H1 (cell line): ENCODE measurements at regions not wholly inside any gene's neighbourhood (a gene's known extent, or its start where the extent isn't known, plus 50 kb on each side); places are given as distances from the start of the nearest gene placed in this dataset.

Source experiments
- CTCF ChIA-PET: fragments of 300-600 bp; sonication (Branson Sonifier 250); formaldehyde crosslinking; loops from one replicate; lab custom pipeline; 2021; ENCODE audit not compliant: partially characterized antibody; lab: Charles Lee
- POLR2A ChIA-PET: fragments of 300-600 bp; sonication (Branson Sonifier 250); formaldehyde crosslinking; loops from one replicate; lab custom pipeline; 2021; ENCODE audit warnings: inconsistent platforms; ENCODE audit not compliant: partially characterized antibody; lab: Charles Lee
- DNase-seq, 2 experiments: peaks; one replicate each; pipeline versions ENCODE4 v3.0.0 to v3.0.0-alpha.2; 2010 to 2022; ENCODE audit warnings: low spot score in 2 of 2, low read depth in 1 of 2, mixed read lengths in 1 of 2
- FAIRE-seq: peaks from 2 replicates; lab custom pipeline; 2011; peaks lifted over from hg19 to GRCh38; lab: Jason Lieb, UNC
- H2AFZ ChIP-seq: 2 replicates; pipeline ENCODE4 v1.8.1; 2012; ENCODE audit warnings: low read length, inconsistent platforms
- H2AK5ac ChIP-seq: 2 replicates; pipeline ENCODE4 v1.6.1; 2013; ENCODE audit warnings: low read depth, low read length
- H2BK120ac ChIP-seq: replicated peaks from 2 replicates; pipeline ENCODE3; 2013; ENCODE audit warnings: low read depth, low read length, inconsistent platforms
- H2BK12ac ChIP-seq: 2 replicates; pipeline ENCODE4 v1.6.1; 2013; ENCODE audit warnings: low read depth, low read length
- H2BK15ac ChIP-seq: 2 replicates; pipeline ENCODE4 v1.6.1; 2013; ENCODE audit warnings: low read length
- H2BK20ac ChIP-seq: 2 replicates; pipeline ENCODE4 v1.6.1; 2013; ENCODE audit warnings: low read length
- H2BK5ac ChIP-seq: 2 replicates; pipeline ENCODE4 v1.6.1; 2013; ENCODE audit warnings: low read depth, low read length
- H3K14ac ChIP-seq: 2 replicates; pipeline ENCODE4 v1.6.1; 2013; ENCODE audit warnings: inconsistent platforms; ENCODE audit not compliant: insufficient read length
- H3K18ac ChIP-seq: 2 replicates; pipeline ENCODE4 v1.6.1; 2013; ENCODE audit warnings: low read length; ENCODE audit errors: extremely low read depth
- H3K23ac ChIP-seq: 2 replicates; pipeline ENCODE4 v1.6.1; 2013; ENCODE audit warnings: inconsistent platforms; ENCODE audit not compliant: insufficient read length
- H3K23me2 ChIP-seq: 2 replicates; pipeline ENCODE4 v1.6.1; 2013; ENCODE audit warnings: low read depth, low read length
- H3K27ac ChIP-seq: 2 replicates; pipeline ENCODE4 v1.6.1; 2011; ENCODE audit warnings: low read depth, low read length, inconsistent platforms
- H3K27me3 ChIP-seq, 4 experiments: replicated peaks in 1 of 4; 1 replicate in 1 of 4; 2 replicates in 3 of 4; pipeline versions ENCODE4 v1.6.1 to v1.8.1; 2011 to 2013; ENCODE audit warnings: low read length in 3 of 4, mild to moderate bottlenecking in 3 of 4, inconsistent platforms in 2 of 4, mixed read lengths in 2 of 4, moderate library complexity in 1 of 4; ENCODE audit not compliant: control insufficient read depth in 3 of 4, insufficient read depth in 3 of 4; ENCODE audit errors: extremely low read depth in 1 of 4
- H3K36me3 ChIP-seq, 4 experiments: 2 replicates each; pipeline versions ENCODE4 v1.6.1 to v1.8.1; 2011 to 2013; ENCODE audit warnings: mild to moderate bottlenecking in 4 of 4, low read length in 3 of 4, moderate library complexity in 2 of 4, control low read depth in 1 of 4, inconsistent platforms in 1 of 4; ENCODE audit not compliant: insufficient read depth in 4 of 4, control insufficient read depth in 2 of 4
- H3K4ac ChIP-seq: replicated peaks from 2 replicates; pipeline ENCODE3; 2013; ENCODE audit warnings: low read length, low read depth, mixed read lengths, inconsistent platforms; ENCODE audit not compliant: insufficient read length
- H3K4me1 ChIP-seq, 4 experiments: replicated peaks in 1 of 4; 1 replicate in 1 of 4; 2 replicates in 3 of 4; pipeline versions ENCODE4 v1.6.1 to v1.8.1; 2011 to 2013; ENCODE audit warnings: low read length in 3 of 4, inconsistent platforms in 2 of 4, mixed read lengths in 1 of 4; ENCODE audit not compliant: insufficient read depth in 4 of 4, control insufficient read depth in 3 of 4
- H3K4me2 ChIP-seq, 2 experiments: 2 replicates each; pipeline versions ENCODE4 v1.6.1 to v1.8.1; 2011 to 2013; ENCODE audit warnings: low read depth in 2 of 2, low read length in 2 of 2, control low read depth in 1 of 2, inconsistent platforms in 1 of 2, mild to moderate bottlenecking in 1 of 2; ENCODE audit not compliant: insufficient read depth in 1 of 2
- H3K4me3 ChIP-seq, 4 experiments: fragments of 200-600, 300-600 bp in 1 of 4; sonication (generic), shearing (Covaris generic), sonication (Bioruptor Twin) in 1 of 4; 2 replicates each; pipeline versions ENCODE4 v1.5.1 to v1.8.1; 2011 to 2016; ENCODE audit warnings: low read length in 4 of 4, low read depth in 3 of 4, control low read depth in 2 of 4, inconsistent platforms in 2 of 4, mild to moderate bottlenecking in 2 of 4, mixed read lengths in 1 of 4, moderate library complexity in 1 of 4; ENCODE audit not compliant: insufficient read depth in 2 of 4; ENCODE audit errors: extremely low read depth in 1 of 4
- H3K56ac ChIP-seq: replicated peaks from 2 replicates; pipeline ENCODE3; 2013; ENCODE audit warnings: low read depth, mild to moderate bottlenecking, mixed read lengths, low read length, inconsistent platforms; ENCODE audit not compliant: insufficient read length
- H3K79me1 ChIP-seq: 2 replicates; pipeline ENCODE4 v1.6.1; 2013; ENCODE audit warnings: low read depth, low read length, control low read depth
- H3K79me2 ChIP-seq, 2 experiments: 2 replicates each; pipeline versions ENCODE4 v1.6.1 to v1.8.1; 2012 to 2013; ENCODE audit warnings: low read length in 2 of 2, mild to moderate bottlenecking in 2 of 2, inconsistent platforms in 1 of 2; ENCODE audit not compliant: insufficient read depth in 2 of 2, control insufficient read depth in 1 of 2
- H3K9ac ChIP-seq, 4 experiments: replicated peaks in 1 of 4; 1 replicate in 1 of 4; 2 replicates in 3 of 4; pipeline versions ENCODE4 v1.6.1 to v1.8.1; 2011 to 2013; ENCODE audit warnings: low read depth in 3 of 4, low read length in 3 of 4, control low read depth in 2 of 4, mild to moderate bottlenecking in 2 of 4, moderate library complexity in 2 of 4, inconsistent platforms in 1 of 4; ENCODE audit errors: extremely low read depth in 1 of 4
- H3K9me3 ChIP-seq, 2 experiments: 2 replicates each; pipeline versions ENCODE4 v1.6.1 to v1.8.1; 2012 to 2013; ENCODE audit warnings: mild to moderate bottlenecking in 2 of 2, moderate library complexity in 2 of 2, control low read depth in 1 of 2, inconsistent platforms in 1 of 2, low read depth in 1 of 2, low read length in 1 of 2, mixed read lengths in 1 of 2; ENCODE audit not compliant: insufficient read depth in 2 of 2
- H4K20me1 ChIP-seq, 2 experiments: replicated peaks in 1 of 2; 2 replicates each; pipeline versions ENCODE3 to v1.8.1; 2011 to 2013; ENCODE audit warnings: inconsistent platforms in 2 of 2, low read length in 2 of 2, mild to moderate bottlenecking in 1 of 2; ENCODE audit not compliant: insufficient read depth in 2 of 2, control insufficient read depth in 1 of 2
- H4K5ac ChIP-seq: 2 replicates; pipeline ENCODE4 v1.6.1; 2013; ENCODE audit warnings: low read length, low read depth, mixed read lengths, inconsistent platforms; ENCODE audit not compliant: insufficient read length
- H4K8ac ChIP-seq: 2 replicates; pipeline ENCODE4 v1.8.0; 2013; ENCODE audit warnings: mild to moderate bottlenecking, moderate library complexity, low read length, inconsistent platforms; ENCODE audit not compliant: insufficient read depth; ENCODE audit errors: extremely low read depth
- H4K91ac ChIP-seq: replicated peaks from 2 replicates; pipeline ENCODE3; 2013; ENCODE audit warnings: low read length, mixed read lengths, inconsistent platforms; ENCODE audit not compliant: insufficient read length
- BCL11A ChIP-seq, 2 experiments: IDR thresholded peaks; one replicate each; pipeline ENCODE4 v1.6.1; 2011; ENCODE audit warnings: low read depth in 2 of 2, low read length in 2 of 2, mild to moderate bottlenecking in 2 of 2
- CREB1 ChIP-seq: IDR thresholded peaks from 2 replicates; pipeline ENCODE4 v1.6.1; 2012; ENCODE audit warnings: inconsistent platforms
- TAF1 ChIP-seq: IDR thresholded peaks from 2 replicates; pipeline ENCODE4 v1.6.1; 2011; ENCODE audit warnings: mild to moderate bottlenecking, low read depth, low read length
- WGBS, 2 experiments: shearing (Covaris generic) in 1 of 2; methylation state at CpG; one replicate each; pipeline versions ENCODE4 v1.1.6 to v1.1.7; 2013 to 2015; ENCODE audit warnings: low lambda C conversion rate in 2 of 2, mixed read lengths in 2 of 2, inconsistent platforms in 1 of 2, low coverage in 1 of 2, missing lambda C conversion rate in 1 of 2; ENCODE audit not compliant: insufficient replicate concordance in 2 of 2, insufficient coverage in 1 of 2, insufficient read length in 1 of 2; ENCODE audit errors: extremely low coverage in 1 of 2, missing lambda C conversion rate in 1 of 2; 5-methylcytosine and 5-hydroxymethylcytosine counted together

- H3K4me1 ChIP-seq, result 0 out of 7 replicates have a peak, but pooled peaks cover 0 to 2% (median 0%) of the 10 kb centered on the region in 4 experiments
- CTCF ChIA-PET, result no interaction called here
- H3K27me3 ChIP-seq, result no peaks in the 10 kb centered on the region
- H4K5ac ChIP-seq, result no peak overlapping the region
- no peaks in the 10 kb centered on the region for H3K36me3 ChIP-seq
- H3K14ac ChIP-seq, result no peak overlapping the region
- FAIRE-seq (no peak), DNase-seq (no peak)
- H2BK15ac ChIP-seq, result no peak overlapping the region
- H3K4me3 ChIP-seq, result no peak overlapping the region
- 90% methylated on average over 4 of the region's 4 CpGs; no CpG with 5 or more reads in 1 of the 2 experiments for WGBS, 2 experiments
- H3K23ac ChIP-seq, result no peak overlapping the region
- no peak overlapping the region for H4K8ac ChIP-seq
- H3K9me3 ChIP-seq, result peaks cover 0 to 2% of the 10 kb centered on the region in 2 experiments; a peak in 1 of 4 replicates
- H2BK120ac ChIP-seq, result no peak overlapping the region
- no peak overlapping the region for H3K4me2 ChIP-seq
- no peak overlapping the region for H3K18ac ChIP-seq
- no peak overlapping the region for H2AK5ac ChIP-seq
- H3K79me2 ChIP-seq, result no peaks in the 10 kb centered on the region
- H3K79me1 ChIP-seq, result no peaks in the 10 kb centered on the region
- no peak overlapping the region for H2AFZ ChIP-seq
- H3K23me2 ChIP-seq, result no peaks in the 10 kb centered on the region
- H2BK12ac ChIP-seq, result no peak overlapping the region
- no peak overlapping the region for H3K4ac ChIP-seq
- H4K20me1 ChIP-seq, result peaks cover 0 to 2% of the 10 kb centered on the region in 2 experiments
- H3K9ac ChIP-seq, result no peak overlapping the region
- no peak overlapping the region for H3K56ac ChIP-seq
- H2BK5ac ChIP-seq, result no peak overlapping the region
- no peak overlapping the region for H4K91ac ChIP-seq
- H2BK20ac ChIP-seq, result no peak overlapping the region
- POLR2A ChIA-PET, result no interaction called here
- H3K27ac ChIP-seq, result no peak overlapping the region
- TF ChIP-seq CREB1 (no peak), BCL11A (IDR thresholded peaks at IDR 0.05; ENCODE audit: low read depth in 2 of 2, low read length in 2 of 2) (no peak), TAF1 (no peak)
Measured at GRCh38 chr1:5632224-5632623, 360.0 kb downstream of the NPHP4 start.
